Spleen (tissue), 11 donors: ENCODE measurements at regions not wholly inside any gene's neighbourhood (a gene's known extent, or its start where the extent isn't known, plus 50 kb on each side); places are given as distances from the start of the nearest gene placed in this dataset.

Source experiments
- DNase-seq: peaks from one replicate; pipeline ENCODE4 v3.0.0-alpha.2; 2020
- H3K27ac ChIP-seq, 8 donors: fragments of 200-600 bp; sonication (generic) in 7 of 8; 1 replicate in 4 of 8; 2 replicates in 4 of 8; pipeline versions ENCODE4 v1.5.0 to v1.8.0; 2016 to 2021; ENCODE audit warnings: inconsistent platforms in 4 of 8, mild to moderate bottlenecking in 4 of 8, moderate library complexity in 1 of 8
- H3K27me3 ChIP-seq, 7 donors: fragments of 200-600 bp; sonication (generic) in 6 of 7; replicated peaks in 1 of 7; 1 replicate in 4 of 7; 2 replicates in 3 of 7; pipeline versions ENCODE4 v1.5.0 to v1.8.0; 2016 to 2021; ENCODE audit warnings: inconsistent platforms in 3 of 7, mild to moderate bottlenecking in 1 of 7
- H3K36me3 ChIP-seq, 6 donors: fragments of 200-600 bp; sonication (generic) in 5 of 6; 1 replicate in 4 of 6; 2 replicates in 2 of 6; pipeline versions ENCODE4 v1.5.0 to v1.8.0; 2016 to 2021; ENCODE audit warnings: inconsistent platforms in 2 of 6
- H3K4me1 ChIP-seq, 6 donors: fragments of 200-600 bp; sonication (generic) in 5 of 6; 1 replicate in 3 of 6; 2 replicates in 3 of 6; pipeline versions ENCODE4 v1.5.0 to v1.8.0; 2016 to 2021; ENCODE audit warnings: inconsistent platforms in 3 of 6
- H3K4me3 ChIP-seq, 8 donors: fragments of 200-600 bp; sonication (generic) in 7 of 8; 1 replicate in 4 of 8; 2 replicates in 4 of 8; pipeline versions ENCODE4 v1.5.0 to v1.8.0; 2016 to 2021; ENCODE audit warnings: inconsistent platforms in 4 of 8, mild to moderate bottlenecking in 4 of 8, moderate library complexity in 2 of 8
- H3K9me3 ChIP-seq, 8 donors: fragments of 200-600 bp; sonication (generic) in 7 of 8; 1 replicate in 4 of 8; 2 replicates in 4 of 8; pipeline versions ENCODE4 v1.5.0 to v1.8.0; 2016 to 2021; ENCODE audit warnings: inconsistent platforms in 4 of 8
- POLR2A ChIP-seq, 3 donors: fragments of 450-650 bp; IDR thresholded peaks; one replicate each; pipeline ENCODE4 v1.5.1; 2017; ENCODE audit warnings: antibody characterized with exemption in 3 of 3, mild to moderate bottlenecking in 1 of 3
- POLR2AphosphoS5 ChIP-seq, 3 donors: sonication (generic); formaldehyde crosslinking; IDR thresholded peaks; one replicate each; pipeline ENCODE4 v1.5.1; 2017; ENCODE audit warnings: antibody characterized with exemption in 3 of 3
- WGBS, 5 donors: extraction: QIAGEN DNeasy Blood & Tissue Kit in 3 of 5; methylation state at CpG; one replicate each; pipeline versions ENCODE4 v1.1.5 to v1.1.7; 2013 to 2018; 5-methylcytosine and 5-hydroxymethylcytosine counted together
- intact Hi-C: fragments of 100-400 bp; cut with DNase I; formaldehyde crosslinking; loops from one replicate; pipeline ENCODE4 v1.15.0; 2023; ENCODE audit warnings: low total_unique reads
- TF ChIP-seq, protein P1 (sequence below), 11 experiments: fragments of 200-600 bp in 7 of 11; fragments of 450-650 bp in 4 of 11; sonication (generic) in 4 of 11; IDR thresholded peaks in 8 of 11; conservative IDR thresholded peaks in 3 of 11; 1 replicate in 7 of 11; 2 replicates in 4 of 11; pipeline versions ENCODE4 v1.4.0 to v1.8.0; 2016 to 2021; ENCODE audit warnings: antibody characterized with exemption in 11 of 11, inconsistent platforms in 4 of 11, mild to moderate bottlenecking in 1 of 11
- donor health status: healthy with polysubstance abuse.
- donor health status: DM: no; HTN: no; CAD: no; lungs with moderate emphysema.
- donor health status: DM: no; HTN: no; CAD: no.
- donor health status: Bipolar disorder and iron deficiency.
- donor health status: healthy.
- donor health status: DM: no; HTN: no; CAD: no.
- donor health status: DM: yes; HTN: yes; CAD: no.

GRCh38 chr6:16001158-16001557 is 127.7 kb upstream of the MYLIP start:
- TF ChIP-seq, protein P1, sequence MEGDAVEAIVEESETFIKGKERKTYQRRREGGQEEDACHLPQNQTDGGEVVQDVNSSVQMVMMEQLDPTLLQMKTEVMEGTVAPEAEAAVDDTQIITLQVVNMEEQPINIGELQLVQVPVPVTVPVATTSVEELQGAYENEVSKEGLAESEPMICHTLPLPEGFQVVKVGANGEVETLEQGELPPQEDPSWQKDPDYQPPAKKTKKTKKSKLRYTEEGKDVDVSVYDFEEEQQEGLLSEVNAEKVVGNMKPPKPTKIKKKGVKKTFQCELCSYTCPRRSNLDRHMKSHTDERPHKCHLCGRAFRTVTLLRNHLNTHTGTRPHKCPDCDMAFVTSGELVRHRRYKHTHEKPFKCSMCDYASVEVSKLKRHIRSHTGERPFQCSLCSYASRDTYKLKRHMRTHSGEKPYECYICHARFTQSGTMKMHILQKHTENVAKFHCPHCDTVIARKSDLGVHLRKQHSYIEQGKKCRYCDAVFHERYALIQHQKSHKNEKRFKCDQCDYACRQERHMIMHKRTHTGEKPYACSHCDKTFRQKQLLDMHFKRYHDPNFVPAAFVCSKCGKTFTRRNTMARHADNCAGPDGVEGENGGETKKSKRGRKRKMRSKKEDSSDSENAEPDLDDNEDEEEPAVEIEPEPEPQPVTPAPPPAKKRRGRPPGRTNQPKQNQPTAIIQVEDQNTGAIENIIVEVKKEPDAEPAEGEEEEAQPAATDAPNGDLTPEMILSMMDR (IDR thresholded peaks at IDR 0.05 in 8 of 11, conservative IDR thresholded peaks at IDR 0.05 in 3 of 11), result no peak
- no peak for TF ChIP-seq POLR2AphosphoS5 (IDR thresholded peaks at IDR 0.05)
- TF ChIP-seq POLR2A (IDR thresholded peaks at IDR 0.05), result no peak
- H3K36me3 ChIP-seq, result no peaks in the 10 kb centered on the region
- WGBS, 5 donors, result 80 to 94% (median 90%) methylated on average over 5 of the region's 5 CpGs

GRCh38 chr6:15999201-15999600 is 129.7 kb upstream of the MYLIP start:
- no peak overlapping the region for H3K27ac ChIP-seq

More at GRCh38 chr6:16001158-16001557, 127.7 kb upstream of the MYLIP start:
- H3K27me3 ChIP-seq, result no peaks in the 10 kb centered on the region
- no peaks in the 10 kb centered on the region for H3K9me3 ChIP-seq
- no peak overlapping the region for H3K4me3 ChIP-seq
- H3K27ac ChIP-seq, result no peak overlapping the region
- peaks cover 0 to 15% (median 5%) of the 10 kb centered on the region in 6 donors for H3K4me1 ChIP-seq
- no peak for DNase-seq
- intact Hi-C loops, result no loop called here

GRCh38 chr6:15997586-15998388 is 131.1 kb upstream of the MYLIP start:
- intact Hi-C loops, result no loop called here
- Histone ChIP-seq H3K27ac (no peak overlapping the region), H3K9me3 (no peaks in the 10 kb centered on the region), H3K36me3 (no peaks in the 10 kb centered on the region), H3K4me1 (peaks cover 0 to 34% (median 12%) of the 10 kb centered on the region in 6 donors), H3K27me3 (no peaks in the 10 kb centered on the region), H3K4me3 (no peak overlapping the region)
- no peak for TF ChIP-seq POLR2A (IDR thresholded peaks at IDR 0.05)
- peak in 1 of 3 donors; percentile 45 for TF ChIP-seq POLR2AphosphoS5 (IDR thresholded peaks at IDR 0.05)
- TF ChIP-seq, protein P1 (IDR thresholded peaks at IDR 0.05 in 8 of 11, conservative IDR thresholded peaks at IDR 0.05 in 3 of 11), result no peak
- DNase-seq, result no peak
- WGBS, 5 donors, result 61 to 82% (median 66%) methylated on average over 6 of the region's 6 CpGs

More at GRCh38 chr6:15999201-15999600, 129.7 kb upstream of the MYLIP start:
- Histone ChIP-seq H3K36me3 (no peaks in the 10 kb centered on the region), H3K27me3 (no peaks in the 10 kb centered on the region), H3K4me1 (peaks cover 0 to 32% (median 12%) of the 10 kb centered on the region in 6 donors), H3K4me3 (no peak overlapping the region), H3K9me3 (no peaks in the 10 kb centered on the region)
- no peak for DNase-seq
- whole genome bisulfite sequencing, 5 donors, result 87 to 98% (median 90%) methylated on average over 4 of the region's 4 CpGs
- intact Hi-C loops, result no loop called here
- no peak for TF ChIP-seq POLR2AphosphoS5 (IDR thresholded peaks at IDR 0.05)
- TF ChIP-seq, protein P1 (IDR thresholded peaks at IDR 0.05 in 8 of 11, conservative IDR thresholded peaks at IDR 0.05 in 3 of 11), result no peak
- TF ChIP-seq POLR2A (IDR thresholded peaks at IDR 0.05), result no peak

DNA sequence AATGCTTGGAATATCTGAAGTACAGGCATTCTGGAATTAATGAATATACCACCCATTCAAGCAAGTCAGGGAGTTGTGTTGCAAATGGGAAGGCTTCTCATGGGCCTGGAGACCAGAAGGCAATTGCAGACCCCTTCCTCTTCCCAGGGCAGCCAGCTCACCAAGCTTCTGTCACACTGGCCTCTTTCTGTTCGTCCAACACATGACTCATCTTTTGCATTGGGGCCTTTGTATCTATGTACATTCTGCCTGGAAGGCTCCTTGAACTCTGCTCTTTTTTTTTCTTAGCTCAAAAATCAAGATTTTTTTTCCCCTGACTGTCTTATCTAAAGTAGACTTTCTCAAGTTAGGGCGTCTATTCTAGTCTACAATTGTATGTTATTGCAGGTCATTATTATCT is 132.9 kb upstream of the MYLIP start:
- H3K9me3 ChIP-seq, result no peaks in the 10 kb centered on the region
- no peak overlapping the region for H3K4me3 ChIP-seq
- peaks cover 0 to 34% (median 12%) of the 10 kb centered on the region in 6 donors for H3K4me1 ChIP-seq
- DNase-seq, result no peak
- intact Hi-C loops, result no loop called here
- TF ChIP-seq POLR2AphosphoS5 (IDR thresholded peaks at IDR 0.05) (no peak), POLR2A (IDR thresholded peaks at IDR 0.05) (no peak)
- TF ChIP-seq, protein P1 (IDR thresholded peaks at IDR 0.05 in 8 of 11, conservative IDR thresholded peaks at IDR 0.05 in 3 of 11), result no peak
- H3K27me3 ChIP-seq, result no peaks in the 10 kb centered on the region
- H3K36me3 ChIP-seq, result no peaks in the 10 kb centered on the region
- peak overlapping the region in 4 of 8 donors; percentile 18 to 61 (median 53) for H3K27ac ChIP-seq
- 71 to 84% (median 75%) methylated on average over 2 of the region's 2 CpGs for WGBS, 5 donors
